Lower lobe of right lung (tissue), 2 donors: ENCODE measurements at regions not wholly inside any gene's neighbourhood (a gene's known extent, or its start where the extent isn't known, plus 50 kb on each side); places are given as distances from the start of the nearest gene placed in this dataset.
"Not testable (repeated sequence)": the region's sequence is repeated elsewhere in the genome, so short reads cannot be mapped to it uniquely, and the experiment has no call there.

Source experiments
- ATAC-seq, 2 donors: fragments of 200-7000 bp; cut with Tn5 transposase; one replicate each; pipeline ENCODE4 v1.9.1; 2020 to 2022; ENCODE audit warnings: mild to moderate bottlenecking in 2 of 2, moderate library complexity in 2 of 2
- DNase-seq: peaks from one replicate; pipeline ENCODE4 v3.0.0-alpha.2; 2020
- H3K27ac ChIP-seq: fragments of 200-600 bp; one replicate; pipeline ENCODE4 v1.8.0; 2022
- H3K27me3 ChIP-seq: fragments of 200-600 bp; one replicate; pipeline ENCODE4 v1.8.0; 2022; ENCODE audit warnings: low read depth
- H3K36me3 ChIP-seq: fragments of 200-600 bp; one replicate; pipeline ENCODE4 v1.8.0; 2022; ENCODE audit warnings: mild to moderate bottlenecking
- H3K4me1 ChIP-seq: fragments of 200-600 bp; one replicate; pipeline ENCODE4 v1.8.0; 2022
- H3K4me3 ChIP-seq: fragments of 200-600 bp; one replicate; pipeline ENCODE4 v1.8.0; 2022; ENCODE audit warnings: mild to moderate bottlenecking
- H3K9me3 ChIP-seq: fragments of 200-600 bp; one replicate; pipeline ENCODE4 v1.8.0; 2022
- intact Hi-C: fragments of 100-400 bp; cut with DNase I; formaldehyde crosslinking; loops from one replicate; pipeline ENCODE4 v1.11.0; 2022
- TF ChIP-seq, protein P1 (sequence below): fragments of 200-600 bp; IDR thresholded peaks from one replicate; pipeline ENCODE4 v1.8.0; 2022; ENCODE audit warnings: antibody characterized with exemption, mild to moderate bottlenecking
- donor health status: DM: no; HTN: yes; CAD: no; lungs with severe emphysema.

- Histone ChIP-seq H3K27ac (no peak overlapping the region), H3K4me1 (no peaks in the 10 kb centered on the region), H3K36me3 (no peaks in the 10 kb centered on the region), H3K4me3 (no peak overlapping the region), H3K9me3 (peaks cover 2% of the 10 kb centered on the region), H3K27me3 (no peaks in the 10 kb centered on the region)
- ATAC-seq (no peak), DNase-seq (no peak)
- intact Hi-C loops = no loop called here
- TF ChIP-seq, protein P1, sequence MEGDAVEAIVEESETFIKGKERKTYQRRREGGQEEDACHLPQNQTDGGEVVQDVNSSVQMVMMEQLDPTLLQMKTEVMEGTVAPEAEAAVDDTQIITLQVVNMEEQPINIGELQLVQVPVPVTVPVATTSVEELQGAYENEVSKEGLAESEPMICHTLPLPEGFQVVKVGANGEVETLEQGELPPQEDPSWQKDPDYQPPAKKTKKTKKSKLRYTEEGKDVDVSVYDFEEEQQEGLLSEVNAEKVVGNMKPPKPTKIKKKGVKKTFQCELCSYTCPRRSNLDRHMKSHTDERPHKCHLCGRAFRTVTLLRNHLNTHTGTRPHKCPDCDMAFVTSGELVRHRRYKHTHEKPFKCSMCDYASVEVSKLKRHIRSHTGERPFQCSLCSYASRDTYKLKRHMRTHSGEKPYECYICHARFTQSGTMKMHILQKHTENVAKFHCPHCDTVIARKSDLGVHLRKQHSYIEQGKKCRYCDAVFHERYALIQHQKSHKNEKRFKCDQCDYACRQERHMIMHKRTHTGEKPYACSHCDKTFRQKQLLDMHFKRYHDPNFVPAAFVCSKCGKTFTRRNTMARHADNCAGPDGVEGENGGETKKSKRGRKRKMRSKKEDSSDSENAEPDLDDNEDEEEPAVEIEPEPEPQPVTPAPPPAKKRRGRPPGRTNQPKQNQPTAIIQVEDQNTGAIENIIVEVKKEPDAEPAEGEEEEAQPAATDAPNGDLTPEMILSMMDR = no peak
Observed at GRCh38 chr3:168933614-168934013, 729.9 kb downstream of the MECOM start.

DNA sequence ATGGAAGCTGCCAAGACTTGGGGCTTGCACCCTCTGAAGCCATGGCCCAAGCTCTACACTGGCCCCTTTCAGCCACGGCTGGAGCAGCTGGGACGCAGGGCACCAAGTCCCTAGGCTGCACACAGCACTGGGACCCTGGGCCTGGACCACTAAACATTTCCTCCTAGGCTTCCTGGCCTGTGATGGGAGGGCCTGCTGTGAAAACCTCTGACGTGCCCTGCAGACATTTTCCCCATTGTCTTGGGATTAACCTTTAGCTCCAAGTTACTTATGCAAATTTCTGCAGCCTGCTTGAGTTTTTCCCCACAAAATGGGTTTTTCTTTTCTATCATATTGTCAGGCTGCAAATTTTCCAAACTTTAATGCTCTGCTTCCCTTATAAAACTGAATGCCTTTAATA, 733.5 kb downstream of the MECOM start:
- H3K27me3 ChIP-seq, H3K36me3 ChIP-seq, H3K27ac ChIP-seq, ATAC-seq, DNase-seq, intact Hi-C loops, H3K4me3 ChIP-seq, H3K4me1 ChIP-seq, H3K9me3 ChIP-seq: not testable (repeated sequence)

DNA sequence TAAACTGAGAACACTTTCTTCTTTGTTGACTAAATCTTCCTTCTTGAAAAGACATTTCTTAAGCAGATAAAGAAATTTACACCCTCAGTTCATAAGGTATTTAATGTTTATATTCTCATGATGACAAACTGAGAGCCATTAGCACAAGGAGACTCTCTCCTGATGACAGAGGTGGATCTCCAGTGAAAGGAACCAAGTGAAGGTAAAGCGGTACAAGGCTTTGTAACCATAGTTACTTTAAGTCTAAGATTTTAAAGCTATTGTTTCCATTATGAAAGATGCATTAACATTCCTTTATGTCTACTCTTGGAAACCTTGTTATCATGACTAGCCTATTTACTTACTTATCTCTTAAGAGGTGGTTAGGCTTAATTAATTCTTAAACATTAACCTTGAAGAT, 737.1 kb downstream of the MECOM start:
- ATAC-seq = no peak
- no peak for DNase-seq
- no peak overlapping the region for H3K4me3 ChIP-seq
- intact Hi-C loops = no loop called here
- H3K4me1 ChIP-seq = no peaks in the 10 kb centered on the region
- no peaks in the 10 kb centered on the region for H3K9me3 ChIP-seq
- H3K36me3 ChIP-seq = no peaks in the 10 kb centered on the region
- no peaks in the 10 kb centered on the region for H3K27me3 ChIP-seq
- no peak overlapping the region for H3K27ac ChIP-seq
- TF ChIP-seq, protein P1 = no peak

- Histone ChIP-seq H3K4me3 (no peak overlapping the region), H3K9me3 (no peaks in the 10 kb centered on the region), H3K27ac (no peak overlapping the region), H3K36me3 (no peaks in the 10 kb centered on the region), H3K4me1 (no peaks in the 10 kb centered on the region), H3K27me3 (no peaks in the 10 kb centered on the region)
- TF ChIP-seq, protein P1 = no peak
- no peak for DNase-seq
- intact Hi-C loops = no loop called here
- ATAC-seq = no peak
Observed at GRCh38 chr3:168925568-168925967, 737.9 kb downstream of the MECOM start.

DNA sequence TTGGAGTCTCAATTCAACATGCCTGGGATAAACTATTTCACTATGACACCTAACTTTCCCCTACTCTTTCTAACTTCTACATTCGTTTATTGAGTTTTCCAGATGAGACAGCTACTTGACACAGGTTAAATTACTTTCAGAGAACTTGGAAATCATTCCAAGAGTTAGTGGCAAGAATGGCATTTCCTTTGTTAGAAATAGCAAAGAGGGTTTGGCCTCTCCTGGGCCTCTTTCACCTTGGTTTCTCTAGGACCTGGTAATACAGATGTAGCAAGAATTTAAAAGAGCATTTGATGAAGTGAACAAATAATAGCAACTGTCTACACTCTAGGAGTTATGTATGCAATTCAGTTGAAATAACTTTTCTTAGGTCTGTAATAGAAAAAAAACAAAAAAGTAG, 748.9 kb downstream of the MECOM start:
- DNase-seq (no peak), ATAC-seq (no peak)
- Histone ChIP-seq H3K4me1 (no peaks in the 10 kb centered on the region), H3K27me3 (no peaks in the 10 kb centered on the region), H3K27ac (no peak overlapping the region), H3K9me3 (no peaks in the 10 kb centered on the region), H3K4me3 (no peak overlapping the region), H3K36me3 (no peaks in the 10 kb centered on the region)
- intact Hi-C loops = no loop called here
- TF ChIP-seq, protein P1 = no peak

- intact Hi-C loops = no loop called here
- ATAC-seq (no peak), DNase-seq (no peak)
- Histone ChIP-seq H3K4me1 (no peaks in the 10 kb centered on the region), H3K27ac (no peak overlapping the region), H3K9me3 (no peaks in the 10 kb centered on the region), H3K36me3 (no peaks in the 10 kb centered on the region), H3K27me3 (no peaks in the 10 kb centered on the region), H3K4me3 (no peak overlapping the region)
- TF ChIP-seq, protein P1 = no peak
Observed at GRCh38 chr3:168909260-168909659, 754.3 kb downstream of the MECOM start.
